RWPE1 (cell line): ENCODE measurements at regions not wholly inside any gene's neighbourhood (a gene's known extent, or its start where the extent isn't known, plus 50 kb on each side); places are given as distances from the start of the nearest gene placed in this dataset.
"Not testable (repeated sequence)": the region's sequence is repeated elsewhere in the genome, so short reads cannot be mapped to it uniquely, and the experiment has no call there.

Source experiments
- CTCF ChIA-PET: fragments of 350-600 bp; sonication (Branson Sonifier 250); formaldehyde crosslinking; extraction: SDS; loops from one replicate; lab custom pipeline; 2021; lab: Yijun Ruan, JAX
- POLR2A ChIA-PET: fragments of 400-600 bp; formaldehyde crosslinking; extraction: SDS; loops from one replicate; lab custom pipeline; 2020; ENCODE audit warnings: antibody characterized with exemption; ENCODE audit not compliant: low non-redundant PET; lab: Yijun Ruan, JAX
- DNase-seq: peaks from one replicate; pipeline ENCODE4 v3.0.0; 2012; ENCODE audit warnings: low spot score
- H3K27ac ChIP-seq: fragments of 450-650 bp; 2 replicates; pipeline ENCODE4 v1.5.1; 2017
- TF ChIP-seq, protein P1 (sequence below): fragments of 450-650 bp; conservative IDR thresholded peaks from 2 replicates; pipeline ENCODE4 v1.5.1; 2017; ENCODE audit warnings: low read depth, mild to moderate bottlenecking

DNA sequence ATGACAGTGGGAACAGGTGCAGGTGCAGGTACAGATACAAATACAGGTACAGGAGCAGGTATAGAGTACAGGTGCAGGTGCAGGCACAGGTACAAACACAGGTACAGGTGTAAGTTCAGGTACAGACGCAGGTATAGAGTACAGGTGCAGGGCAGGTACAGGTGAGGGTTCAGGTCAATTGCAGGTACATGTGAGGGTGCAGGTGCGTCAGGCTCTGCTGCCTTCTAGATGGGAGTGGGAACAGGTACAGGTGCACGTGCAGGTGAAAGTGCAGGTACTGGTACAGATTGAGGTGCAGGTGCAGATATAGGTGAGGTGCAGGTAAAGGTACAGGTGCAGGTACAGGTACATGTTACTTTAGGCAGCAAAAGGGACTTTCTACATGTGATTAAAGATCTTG is 85.7 kb downstream of the CRLF2 start:
- TF ChIP-seq, protein P1, sequence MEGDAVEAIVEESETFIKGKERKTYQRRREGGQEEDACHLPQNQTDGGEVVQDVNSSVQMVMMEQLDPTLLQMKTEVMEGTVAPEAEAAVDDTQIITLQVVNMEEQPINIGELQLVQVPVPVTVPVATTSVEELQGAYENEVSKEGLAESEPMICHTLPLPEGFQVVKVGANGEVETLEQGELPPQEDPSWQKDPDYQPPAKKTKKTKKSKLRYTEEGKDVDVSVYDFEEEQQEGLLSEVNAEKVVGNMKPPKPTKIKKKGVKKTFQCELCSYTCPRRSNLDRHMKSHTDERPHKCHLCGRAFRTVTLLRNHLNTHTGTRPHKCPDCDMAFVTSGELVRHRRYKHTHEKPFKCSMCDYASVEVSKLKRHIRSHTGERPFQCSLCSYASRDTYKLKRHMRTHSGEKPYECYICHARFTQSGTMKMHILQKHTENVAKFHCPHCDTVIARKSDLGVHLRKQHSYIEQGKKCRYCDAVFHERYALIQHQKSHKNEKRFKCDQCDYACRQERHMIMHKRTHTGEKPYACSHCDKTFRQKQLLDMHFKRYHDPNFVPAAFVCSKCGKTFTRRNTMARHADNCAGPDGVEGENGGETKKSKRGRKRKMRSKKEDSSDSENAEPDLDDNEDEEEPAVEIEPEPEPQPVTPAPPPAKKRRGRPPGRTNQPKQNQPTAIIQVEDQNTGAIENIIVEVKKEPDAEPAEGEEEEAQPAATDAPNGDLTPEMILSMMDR = no peak
- POLR2A ChIA-PET = no interaction called here
- no peak overlapping the region for H3K27ac ChIP-seq
- CTCF ChIA-PET = no interaction called here
- DNase-seq = no peak

DNA sequence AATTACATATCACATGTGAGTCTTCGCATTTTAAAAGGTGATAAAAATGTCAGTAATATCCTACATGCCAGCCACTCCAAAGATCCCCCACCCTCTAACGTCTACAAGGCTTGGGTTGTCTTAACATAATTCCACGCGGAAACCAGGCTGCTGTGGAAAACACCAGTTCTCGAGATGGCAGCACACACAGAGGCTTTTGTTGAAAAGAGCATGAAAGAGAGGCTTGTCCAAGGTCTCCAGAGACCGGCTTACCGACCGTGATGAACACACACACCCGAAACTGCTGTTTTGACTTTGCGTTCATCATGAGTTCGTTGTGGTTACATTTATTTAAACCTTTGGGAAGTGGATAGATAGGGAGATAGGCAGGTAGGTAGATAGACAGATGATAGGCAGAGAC is 87.9 kb downstream of the CRLF2 start:
- no peak for DNase-seq
- H3K27ac ChIP-seq = no peak overlapping the region
- ChIA-PET POLR2A (no interaction called here), CTCF (no interaction called here)
- TF ChIP-seq, protein P1 = no peak

GRCh38 chrX:1122851-1123250 is 89.6 kb downstream of the CRLF2 start:
- DNase-seq, CTCF ChIA-PET, POLR2A ChIA-PET, H3K27ac ChIP-seq: not testable (repeated sequence)

GRCh38 chrX:1119275-1119674 is 93.2 kb downstream of the CRLF2 start:
- ChIA-PET CTCF (no interaction called here), POLR2A (no interaction called here)
- DNase-seq = no peak
- H3K27ac ChIP-seq = no peak overlapping the region
- TF ChIP-seq, protein P1 = no peak

- no peak for DNase-seq
- TF ChIP-seq, protein P1 = no peak
- H3K27ac ChIP-seq = no peak overlapping the region
- POLR2A ChIA-PET = no interaction called here
- CTCF ChIA-PET = no interaction called here
Observed at GRCh38 chrX:1118572-1119199, 93.8 kb downstream of the CRLF2 start.

DNA sequence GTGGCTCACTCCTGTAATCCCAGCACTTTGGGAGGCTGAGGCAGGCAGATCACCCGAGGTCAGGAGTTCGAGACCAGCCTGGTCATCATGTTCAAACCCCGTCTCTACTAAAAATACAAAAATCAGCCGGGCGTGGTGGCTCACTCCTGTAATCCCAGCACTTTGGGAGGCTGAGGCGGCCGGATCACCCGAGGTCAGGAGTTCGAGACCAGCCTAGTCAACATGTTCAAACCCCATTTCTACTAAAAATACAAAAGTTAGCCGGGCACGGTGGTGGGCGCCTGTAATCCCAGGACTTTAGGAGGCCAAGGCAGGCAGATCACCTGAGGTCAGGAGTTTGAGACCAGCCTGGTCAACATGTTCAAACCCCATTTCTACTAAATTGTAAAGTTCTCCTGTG is 97.0 kb downstream of the CRLF2 start:
- DNase-seq, CTCF ChIA-PET, POLR2A ChIA-PET, H3K27ac ChIP-seq: not testable (repeated sequence)

DNA sequence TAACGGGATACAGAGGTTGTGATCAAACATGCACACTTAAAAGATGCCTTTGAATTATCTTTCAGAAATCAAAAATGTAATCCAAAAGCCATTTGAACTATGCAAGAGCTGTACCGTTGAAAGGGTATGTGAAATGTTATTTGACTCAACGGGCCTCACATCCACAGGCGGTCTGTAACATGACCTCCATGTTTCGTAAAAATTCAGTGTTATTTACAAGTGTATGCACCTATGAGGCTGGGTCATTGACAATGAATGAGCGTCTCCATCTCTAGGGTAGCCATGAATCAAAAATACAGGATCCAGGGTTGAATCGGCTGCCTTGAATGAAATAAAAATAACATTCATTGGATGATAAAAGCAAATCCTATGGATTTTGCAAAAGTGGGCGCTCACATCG is 100.1 kb downstream of the CRLF2 start:
- H3K27ac ChIP-seq = no peak overlapping the region
- DNase-seq = no peak
- ChIA-PET POLR2A (no interaction called here), CTCF (no interaction called here)
- TF ChIP-seq, protein P1 = no peak
